ENCODE measurements at regions not wholly inside any gene's neighbourhood (a gene's known extent, or its start where the extent isn't known, plus 50 kb on each side); places are given as distances from the start of the nearest gene placed in this dataset.

GRCh38 chr14:101029668-101030290 lies 126.3 kb upstream of the RTL1 start:
- Mint-ChIP-seq H3K27ac (ENCODE audit: unreplicated experiment) (no peak overlapping the region), H3K36me3 (ENCODE audit: low read depth, unreplicated experiment) (peaks cover 39% of the 10 kb centered on the region), H3K4me3 (ENCODE audit: unreplicated experiment) (no peak overlapping the region), H3K4me1 (ENCODE audit: low read depth, unreplicated experiment) (peaks cover 5% of the 10 kb centered on the region), H3K27me3 (ENCODE audit: low read depth, unreplicated experiment) (peaks cover 6% of the 10 kb centered on the region), H3K9me3 (ENCODE audit: unreplicated experiment) (peaks cover 11% of the 10 kb centered on the region)
- Histone ChIP-seq H3K27ac (ENCODE audit: low read depth, low read length) (no peak overlapping the region), H3K79me2 (ENCODE audit: insufficient read depth, low read length) (peaks cover 36% of the 10 kb centered on the region), H3K9ac (ENCODE audit: low read length) (no peak overlapping the region), H3K27me3 (ENCODE audit: insufficient read depth, low read length) (no peaks in the 10 kb centered on the region), H4K20me1 (ENCODE audit: insufficient read depth, low read length) (peaks cover 90% of the 10 kb centered on the region), H2AFZ (ENCODE audit: low read depth, low read length) (no peak overlapping the region), H3K4me3 (ENCODE audit: insufficient read depth, low read depth, low read length) (no peak overlapping the region), H3K36me3 (ENCODE audit: insufficient read depth, low read length) (peaks cover 34% of the 10 kb centered on the region), H3K4me1 (ENCODE audit: insufficient read depth, low read length) (no peaks in the 10 kb centered on the region), H3K9me3 (ENCODE audit: insufficient read depth, low read depth, low read length) (no peaks in the 10 kb centered on the region), H3K4me2 (ENCODE audit: low read length) (no peak overlapping the region)
- TF ChIP-seq EZH2 (IDR thresholded peaks at IDR 0.05; ENCODE audit: insufficient read depth, low read length) (no peak), CTCF (IDR thresholded peaks at IDR 0.05; ENCODE audit: insufficient read depth, low read depth, low read length) (no peak)
- no peak for FAIRE-seq
- DNase-seq (ENCODE audit: low read depth) = no peak

- no peak overlapping the region for H3K4me3 ChIP-seq (ENCODE audit: insufficient read depth, low read depth, low read length)
- peaks cover 90% of the 10 kb centered on the region for H4K20me1 ChIP-seq (ENCODE audit: insufficient read depth, low read length)
- no peak overlapping the region for H3K9ac ChIP-seq (ENCODE audit: low read length)
- H3K79me2 ChIP-seq (ENCODE audit: insufficient read depth, low read length) = peaks cover 33% of the 10 kb centered on the region
- peaks cover 33% of the 10 kb centered on the region for H3K36me3 ChIP-seq (ENCODE audit: insufficient read depth, low read length)
- H3K9me3 Mint-ChIP-seq (ENCODE audit: unreplicated experiment) = peaks cover 11% of the 10 kb centered on the region
- no peaks in the 10 kb centered on the region for H3K9me3 ChIP-seq (ENCODE audit: insufficient read depth, low read depth, low read length)
- DNase-seq (ENCODE audit: low read depth) (no peak), FAIRE-seq (no peak)
- TF ChIP-seq CTCF (IDR thresholded peaks at IDR 0.05; ENCODE audit: insufficient read depth, low read depth, low read length) = no peak
- H3K27me3 Mint-ChIP-seq (ENCODE audit: low read depth, unreplicated experiment) = peaks cover 6% of the 10 kb centered on the region
- no peaks in the 10 kb centered on the region for H3K4me1 ChIP-seq (ENCODE audit: insufficient read depth, low read length)
- no peak overlapping the region for H3K4me2 ChIP-seq (ENCODE audit: low read length)
- H3K36me3 Mint-ChIP-seq (ENCODE audit: low read depth, unreplicated experiment) = peaks cover 33% of the 10 kb centered on the region
- H3K27ac Mint-ChIP-seq (ENCODE audit: unreplicated experiment) = no peak overlapping the region
- H3K4me1 Mint-ChIP-seq (ENCODE audit: low read depth, unreplicated experiment) = peaks cover 5% of the 10 kb centered on the region
- H3K4me3 Mint-ChIP-seq (ENCODE audit: unreplicated experiment) = no peak overlapping the region
- H2AFZ ChIP-seq (ENCODE audit: low read depth, low read length) = no peak overlapping the region
- H3K27me3 ChIP-seq (ENCODE audit: insufficient read depth, low read length) = no peaks in the 10 kb centered on the region
- H3K27ac ChIP-seq (ENCODE audit: low read depth, low read length) = no peak overlapping the region
These were observed 127.1 kb upstream of the RTL1 start for GRCh38 chr14:101030586-101030985.

GRCh38 chr14:101031186-101031585 lies 127.7 kb upstream of the RTL1 start:
- no peak overlapping the region for H3K4me3 Mint-ChIP-seq (ENCODE audit: unreplicated experiment)
- peaks cover 27% of the 10 kb centered on the region for H3K36me3 Mint-ChIP-seq (ENCODE audit: low read depth, unreplicated experiment)
- peaks cover 6% of the 10 kb centered on the region for H3K27me3 Mint-ChIP-seq (ENCODE audit: low read depth, unreplicated experiment)
- Histone ChIP-seq H4K20me1 (ENCODE audit: insufficient read depth, low read length) (peaks cover 90% of the 10 kb centered on the region), H3K9me3 (ENCODE audit: insufficient read depth, low read depth, low read length) (no peaks in the 10 kb centered on the region), H3K27ac (ENCODE audit: low read depth, low read length) (no peak overlapping the region), H3K79me2 (ENCODE audit: insufficient read depth, low read length) (peaks cover 34% of the 10 kb centered on the region), H3K4me3 (ENCODE audit: insufficient read depth, low read depth, low read length) (no peak overlapping the region), H3K9ac (ENCODE audit: low read length) (no peak overlapping the region), H2AFZ (ENCODE audit: low read depth, low read length) (no peak overlapping the region), H3K27me3 (ENCODE audit: insufficient read depth, low read length) (no peaks in the 10 kb centered on the region), H3K4me2 (ENCODE audit: low read length) (no peak overlapping the region), H3K36me3 (ENCODE audit: insufficient read depth, low read length) (peaks cover 36% of the 10 kb centered on the region), H3K4me1 (ENCODE audit: insufficient read depth, low read length) (no peaks in the 10 kb centered on the region)
- TF ChIP-seq EZH2 (IDR thresholded peaks at IDR 0.05; ENCODE audit: insufficient read depth, low read length) (no peak), CTCF (IDR thresholded peaks at IDR 0.05; ENCODE audit: insufficient read depth, low read depth, low read length) (no peak)
- no peak overlapping the region for H3K27ac Mint-ChIP-seq (ENCODE audit: unreplicated experiment)
- peaks cover 11% of the 10 kb centered on the region for H3K9me3 Mint-ChIP-seq (ENCODE audit: unreplicated experiment)
- peaks cover 5% of the 10 kb centered on the region for H3K4me1 Mint-ChIP-seq (ENCODE audit: low read depth, unreplicated experiment)
- DNase-seq (ENCODE audit: low read depth) = no peak
- no peak for FAIRE-seq

All from astrocyte (in vitro differentiated cells and primary cell).